Breast epithelium (tissue), 3 donors: ENCODE measurements at regions not wholly inside any gene's neighbourhood (a gene's known extent, or its start where the extent isn't known, plus 50 kb on each side); places are given as distances from the start of the nearest gene placed in this dataset.

ENCODE experiments used
- POLR2A ChIP-seq: fragments of 450-650 bp; IDR thresholded peaks from one replicate; pipeline ENCODE4 v1.6.1; 2016; ENCODE audit warnings: antibody characterized with exemption, mild to moderate bottlenecking, moderate library complexity
- POLR2AphosphoS5 ChIP-seq, 3 donors: sonication (generic); formaldehyde crosslinking; IDR thresholded peaks; one replicate each; pipeline ENCODE4 v1.6.1; 2017; ENCODE audit warnings: antibody characterized with exemption in 3 of 3
- TF ChIP-seq, protein P1 (sequence below), 3 donors: fragments of 450-650 bp; IDR thresholded peaks; one replicate each; pipeline ENCODE4 v1.5.1; 2016 to 2017; ENCODE audit warnings: antibody characterized with exemption in 3 of 3, mild to moderate bottlenecking in 3 of 3, moderate library complexity in 3 of 3

DNA sequence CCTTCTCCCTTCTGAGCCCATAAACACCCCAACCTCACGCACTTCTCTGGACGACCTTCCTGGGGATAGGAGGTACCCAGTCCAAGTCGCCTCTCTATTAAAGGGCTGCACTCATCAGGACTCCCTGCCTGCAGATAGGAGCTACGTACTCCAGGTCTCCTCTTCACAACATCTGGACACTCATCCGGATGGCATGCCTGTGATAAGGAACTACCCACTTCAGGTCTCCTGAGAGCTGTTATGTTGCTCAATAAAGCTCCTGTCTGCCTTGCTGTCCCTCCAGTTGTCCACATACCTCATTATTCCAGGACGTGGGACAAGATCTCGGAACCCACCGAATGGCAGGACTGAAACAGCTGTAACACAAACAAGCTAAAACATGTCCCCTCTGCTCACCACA, 548.0 kb downstream of the TBC1D32 start:
- TF ChIP-seq POLR2AphosphoS5 (IDR thresholded peaks at IDR 0.05): no peak
- no peak for TF ChIP-seq POLR2A
- TF ChIP-seq, protein P1, sequence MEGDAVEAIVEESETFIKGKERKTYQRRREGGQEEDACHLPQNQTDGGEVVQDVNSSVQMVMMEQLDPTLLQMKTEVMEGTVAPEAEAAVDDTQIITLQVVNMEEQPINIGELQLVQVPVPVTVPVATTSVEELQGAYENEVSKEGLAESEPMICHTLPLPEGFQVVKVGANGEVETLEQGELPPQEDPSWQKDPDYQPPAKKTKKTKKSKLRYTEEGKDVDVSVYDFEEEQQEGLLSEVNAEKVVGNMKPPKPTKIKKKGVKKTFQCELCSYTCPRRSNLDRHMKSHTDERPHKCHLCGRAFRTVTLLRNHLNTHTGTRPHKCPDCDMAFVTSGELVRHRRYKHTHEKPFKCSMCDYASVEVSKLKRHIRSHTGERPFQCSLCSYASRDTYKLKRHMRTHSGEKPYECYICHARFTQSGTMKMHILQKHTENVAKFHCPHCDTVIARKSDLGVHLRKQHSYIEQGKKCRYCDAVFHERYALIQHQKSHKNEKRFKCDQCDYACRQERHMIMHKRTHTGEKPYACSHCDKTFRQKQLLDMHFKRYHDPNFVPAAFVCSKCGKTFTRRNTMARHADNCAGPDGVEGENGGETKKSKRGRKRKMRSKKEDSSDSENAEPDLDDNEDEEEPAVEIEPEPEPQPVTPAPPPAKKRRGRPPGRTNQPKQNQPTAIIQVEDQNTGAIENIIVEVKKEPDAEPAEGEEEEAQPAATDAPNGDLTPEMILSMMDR (IDR thresholded peaks at IDR 0.05): no peak
